ENCODE measurements at regions not wholly inside any gene's neighbourhood (a gene's known extent, or its start where the extent isn't known, plus 50 kb on each side); places are given as distances from the start of the nearest gene placed in this dataset.

DNA sequence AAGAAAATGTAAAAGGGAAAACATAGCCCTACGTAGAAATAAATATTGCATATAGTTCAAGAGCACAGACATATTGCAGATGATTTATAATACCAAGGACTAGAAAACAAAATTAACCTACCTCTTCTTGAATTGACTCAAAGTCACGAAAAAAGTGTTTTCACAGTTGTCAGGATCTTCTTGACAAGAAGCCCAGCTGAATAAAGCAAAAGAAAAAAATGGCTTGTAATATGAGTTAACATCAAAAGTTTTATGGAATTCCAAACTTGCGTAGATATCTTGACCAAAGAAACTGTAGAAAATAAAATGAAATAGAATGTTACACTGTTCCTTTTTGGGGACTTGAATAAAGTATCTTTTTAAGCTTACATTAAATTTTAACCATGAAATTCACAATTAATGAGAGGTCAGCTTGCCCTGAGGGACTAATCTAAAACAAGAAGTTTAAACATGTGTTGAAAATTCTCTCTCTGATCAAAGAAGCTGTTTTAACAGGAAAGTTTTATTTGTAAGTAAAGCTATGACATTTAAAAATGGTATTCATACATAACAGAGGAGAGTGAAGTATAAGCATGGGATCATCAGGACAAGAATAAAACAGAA, 133.1 kb upstream of the SEMA3C start:
- TF ChIP-seq ETV6 (CRISPR knock-in tag; IDR thresholded peaks at IDR 0.05) (no peak), SP1 (CRISPR knock-in tag; conservative IDR thresholded peaks at IDR 0.05) (no peak), SOX15 (CRISPR knock-in tag; IDR thresholded peaks at IDR 0.05) (no peak), OVOL2 (CRISPR knock-in tag; IDR thresholded peaks at IDR 0.05; ENCODE audit: borderline replicate concordance) (no peak)
- TF ChIP-seq, protein P1, sequence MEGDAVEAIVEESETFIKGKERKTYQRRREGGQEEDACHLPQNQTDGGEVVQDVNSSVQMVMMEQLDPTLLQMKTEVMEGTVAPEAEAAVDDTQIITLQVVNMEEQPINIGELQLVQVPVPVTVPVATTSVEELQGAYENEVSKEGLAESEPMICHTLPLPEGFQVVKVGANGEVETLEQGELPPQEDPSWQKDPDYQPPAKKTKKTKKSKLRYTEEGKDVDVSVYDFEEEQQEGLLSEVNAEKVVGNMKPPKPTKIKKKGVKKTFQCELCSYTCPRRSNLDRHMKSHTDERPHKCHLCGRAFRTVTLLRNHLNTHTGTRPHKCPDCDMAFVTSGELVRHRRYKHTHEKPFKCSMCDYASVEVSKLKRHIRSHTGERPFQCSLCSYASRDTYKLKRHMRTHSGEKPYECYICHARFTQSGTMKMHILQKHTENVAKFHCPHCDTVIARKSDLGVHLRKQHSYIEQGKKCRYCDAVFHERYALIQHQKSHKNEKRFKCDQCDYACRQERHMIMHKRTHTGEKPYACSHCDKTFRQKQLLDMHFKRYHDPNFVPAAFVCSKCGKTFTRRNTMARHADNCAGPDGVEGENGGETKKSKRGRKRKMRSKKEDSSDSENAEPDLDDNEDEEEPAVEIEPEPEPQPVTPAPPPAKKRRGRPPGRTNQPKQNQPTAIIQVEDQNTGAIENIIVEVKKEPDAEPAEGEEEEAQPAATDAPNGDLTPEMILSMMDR (IDR thresholded peaks at IDR 0.05), result no peak
